GM12872 (cell line): ENCODE measurements at regions not wholly inside any gene's neighbourhood (a gene's known extent, or its start where the extent isn't known, plus 50 kb on each side); places are given as distances from the start of the nearest gene placed in this dataset.

Experiments used
- CTCF ChIP-seq: IDR thresholded peaks from 3 replicates; pipeline ENCODE4 v1.5.1; 2011; ENCODE audit warnings: low read depth, mild to moderate bottlenecking, low read length, moderate library complexity; ENCODE audit not compliant: insufficient read depth

DNA sequence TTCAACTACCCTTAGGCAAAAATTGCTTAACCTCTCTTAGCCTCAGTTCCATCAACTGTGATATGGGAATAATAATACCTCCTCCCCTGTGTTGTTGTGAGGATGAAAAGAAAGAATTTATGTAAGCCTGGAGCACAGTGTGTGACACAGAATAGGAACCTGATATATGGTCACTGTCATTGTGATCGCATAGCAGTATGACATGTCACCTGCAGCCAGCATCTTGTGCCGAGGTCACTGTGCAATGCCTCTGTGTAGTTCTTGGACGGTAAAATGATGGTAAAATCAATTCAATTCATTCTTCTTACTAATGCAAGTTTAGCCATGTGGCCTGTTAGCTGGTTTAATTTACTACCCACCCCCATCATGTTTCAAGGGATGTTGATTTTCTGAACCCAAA lies 54.6 kb upstream of the GPR158 start:
- TF ChIP-seq CTCF: no peak
